Activated T-helper 2 cell treated with anti-CD3 and anti-CD28 coated beads, Interferon-gamma antibody, Interleukin-2, Interleukin-4, amounts not matched to agents 10 μg/mL and 5 μg/mL and 100 μg/mL, durations not matched to agents 14 hours and 24 hours and 36 hours (primary cell): ENCODE measurements at regions not wholly inside any gene's neighbourhood (a gene's known extent, or its start where the extent isn't known, plus 50 kb on each side); places are given as distances from the start of the nearest gene placed in this dataset.

Experiments used
- DNase-seq: peaks from one replicate; pipeline ENCODE4 v3.0.0; 2021; ENCODE audit warnings: low spot score
- H3K27ac Mint-ChIP-seq: one replicate; pipeline ENCODE4 v1.8.0; 2021; ENCODE audit warnings: mixed read lengths
- H3K27me3 Mint-ChIP-seq: one replicate; pipeline ENCODE4 v1.8.0; 2021; ENCODE audit warnings: low read depth, mixed read lengths
- H3K36me3 Mint-ChIP-seq: one replicate; pipeline ENCODE4 v1.8.0; 2021; ENCODE audit warnings: low read depth, mixed read lengths
- H3K4me1 Mint-ChIP-seq: one replicate; pipeline ENCODE4 v1.8.0; 2021; ENCODE audit warnings: low read depth, mixed read lengths
- H3K4me3 Mint-ChIP-seq: one replicate; pipeline ENCODE4 v1.8.0; 2021; ENCODE audit warnings: low read depth, mild to moderate bottlenecking, moderate library complexity, mixed read lengths
- H3K9me3 Mint-ChIP-seq: one replicate; pipeline ENCODE4 v1.8.0; 2021; ENCODE audit warnings: mixed read lengths
- intact Hi-C: fragments of 100-400 bp; cut with micrococcal nuclease; formaldehyde crosslinking; loops from one replicate; pipeline ENCODE4 v1.15.1; 2023

DNA sequence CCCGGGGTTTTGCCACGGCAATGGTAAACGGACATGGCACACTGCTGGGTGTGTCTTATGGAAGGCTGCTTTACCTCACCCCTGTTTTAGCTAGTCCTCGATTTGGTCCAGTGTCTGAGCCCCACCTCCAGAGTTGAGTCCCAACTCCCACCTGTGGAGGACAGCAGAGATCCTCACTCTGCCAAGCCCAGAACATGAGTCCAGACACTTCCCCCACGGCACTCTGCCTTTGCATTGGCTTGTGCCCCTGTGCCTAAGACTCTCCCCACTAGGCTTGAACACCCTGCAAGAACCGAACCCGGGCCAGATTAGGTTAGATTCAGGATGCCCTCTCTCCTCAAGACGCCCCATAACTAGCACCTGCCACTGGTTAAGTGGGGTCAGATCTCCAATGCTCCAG is 59.8 kb upstream of the C14orf180 start:
- Mint-ChIP-seq H3K4me1 (no peaks in the 10 kb centered on the region), H3K27me3 (no peaks in the 10 kb centered on the region), H3K4me3 (no peak overlapping the region), H3K27ac (no peak overlapping the region), H3K36me3 (no peaks in the 10 kb centered on the region), H3K9me3 (no peaks in the 10 kb centered on the region)
- DNase-seq: no peak
- intact Hi-C loops: no loop called here

DNA sequence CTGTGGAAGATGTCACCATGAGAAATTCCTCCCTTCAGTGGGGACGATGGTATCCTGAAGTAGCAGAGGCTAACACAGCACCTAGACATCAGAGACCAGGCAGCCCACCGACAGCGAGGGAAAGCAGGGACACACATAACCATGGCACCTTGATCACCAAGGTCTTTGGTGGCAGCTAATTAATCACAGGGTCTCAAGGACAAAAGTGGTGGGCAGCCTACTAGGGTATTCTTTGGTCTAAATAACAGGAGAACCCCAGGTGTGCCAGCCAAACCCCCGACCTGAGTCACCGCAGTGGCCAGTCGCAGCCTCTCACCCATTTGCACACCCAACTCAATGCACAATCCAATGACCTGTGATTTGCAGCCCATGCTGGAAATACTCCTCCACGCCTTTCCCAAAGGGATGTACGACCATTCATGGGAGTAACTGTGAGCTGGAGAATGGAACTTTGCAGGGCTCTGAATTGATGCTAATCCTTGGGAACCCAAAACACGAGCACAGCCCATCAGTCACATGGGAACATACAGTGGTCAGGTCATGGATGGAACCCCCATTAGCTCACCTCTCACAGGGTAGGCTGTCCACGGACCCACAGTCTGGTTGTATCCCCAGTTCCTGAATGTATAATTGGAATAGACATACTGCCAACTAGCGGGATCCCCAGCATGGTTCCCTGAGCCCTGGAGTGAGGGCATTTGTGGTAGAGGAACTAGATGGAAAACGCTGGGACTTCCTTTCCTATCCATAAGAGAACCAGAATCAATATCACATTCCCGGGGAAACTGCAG is 58.7 kb upstream of the C14orf180 start:
- Mint-ChIP-seq H3K4me1 (no peaks in the 10 kb centered on the region), H3K27ac (no peak overlapping the region), H3K36me3 (no peaks in the 10 kb centered on the region), H3K27me3 (no peaks in the 10 kb centered on the region), H3K9me3 (no peaks in the 10 kb centered on the region), H3K4me3 (no peak overlapping the region)
- no peak for DNase-seq
- intact Hi-C loops: no loop called here

DNA sequence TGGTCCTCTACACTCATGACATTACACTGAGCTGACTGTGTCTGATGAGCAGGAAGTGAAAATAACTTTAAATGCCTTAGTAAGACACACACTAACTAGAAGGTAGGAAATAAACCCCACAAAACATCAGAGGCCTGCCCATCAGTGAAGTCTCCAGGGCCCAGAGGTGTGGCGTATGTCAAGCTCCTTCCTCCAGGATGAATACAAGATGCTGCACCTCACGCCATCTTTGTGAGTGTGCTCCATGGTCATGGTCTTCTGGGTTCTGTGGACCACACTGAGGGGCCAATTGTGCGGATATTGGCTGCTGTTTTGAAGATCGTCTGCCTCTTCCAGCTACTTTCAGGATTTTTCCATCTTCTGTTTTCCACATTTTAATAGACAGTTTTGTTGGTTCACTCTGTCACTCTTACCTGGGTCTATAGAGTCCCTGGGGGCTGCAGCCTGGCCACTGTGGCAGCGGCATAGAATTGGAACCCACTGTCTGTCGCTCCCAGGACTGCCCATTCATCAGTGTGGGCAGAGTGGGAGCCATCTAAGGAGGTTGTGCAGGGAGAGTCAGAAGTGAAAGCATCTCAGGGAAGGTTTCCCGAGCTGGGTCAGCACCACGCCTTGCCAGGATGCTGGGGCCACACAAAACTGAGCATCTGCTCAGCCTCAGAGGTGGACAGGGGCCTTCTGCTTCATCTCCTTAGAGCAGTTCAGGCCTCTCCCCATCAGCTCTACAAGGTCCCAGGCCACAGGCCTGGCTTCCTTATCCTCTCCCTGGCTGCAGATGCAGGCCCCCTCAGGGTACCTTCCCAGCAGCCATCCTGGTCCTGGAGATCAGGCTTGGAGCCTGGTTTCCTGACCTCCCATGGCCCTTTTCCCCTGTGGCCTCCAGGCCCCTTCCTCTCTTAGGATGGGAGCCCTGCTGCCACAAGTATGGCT is 57.5 kb upstream of the C14orf180 start:
- Mint-ChIP-seq H3K4me1 (no peaks in the 10 kb centered on the region), H3K27me3 (no peaks in the 10 kb centered on the region), H3K9me3 (peaks cover 8% of the 10 kb centered on the region), H3K36me3 (no peaks in the 10 kb centered on the region), H3K4me3 (no peak overlapping the region), H3K27ac (no peak overlapping the region)
- intact Hi-C loops: no loop called here
- DNase-seq: no peak

DNA sequence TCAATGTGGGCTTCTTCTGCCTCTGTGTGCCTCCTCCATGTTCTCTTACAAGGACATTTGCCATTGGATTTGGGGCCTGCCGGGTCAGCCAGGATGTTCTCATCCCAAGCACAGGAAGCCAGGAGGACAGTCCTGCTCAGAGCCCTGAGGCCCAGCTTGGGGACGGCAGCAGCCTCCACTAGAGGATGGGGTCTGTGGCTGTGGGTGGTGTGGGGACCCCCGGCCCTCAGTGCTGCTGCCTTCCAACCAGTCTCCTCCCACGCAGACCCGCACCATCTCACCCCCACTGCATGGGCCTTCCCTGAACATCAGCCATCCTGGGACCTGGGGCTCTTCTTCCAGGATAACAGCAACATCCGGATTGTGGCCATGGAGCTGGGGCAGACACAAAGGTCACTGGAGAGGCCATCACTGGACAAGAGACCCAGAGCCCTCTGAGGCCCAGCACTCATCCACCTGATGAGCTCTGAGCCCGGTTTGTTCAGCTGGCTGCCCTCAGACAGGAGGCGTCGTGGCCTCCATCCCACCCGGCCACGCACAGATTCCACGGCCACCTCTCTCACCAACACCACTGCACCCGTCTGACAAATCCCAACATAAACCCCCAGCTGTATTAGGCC is 56.5 kb upstream of the C14orf180 start:
- Mint-ChIP-seq H3K36me3 (no peaks in the 10 kb centered on the region), H3K9me3 (peaks cover 18% of the 10 kb centered on the region), H3K4me1 (no peaks in the 10 kb centered on the region), H3K4me3 (no peak overlapping the region), H3K27me3 (no peaks in the 10 kb centered on the region), H3K27ac (no peak overlapping the region)
- no peak for DNase-seq
- intact Hi-C loops: no loop called here

DNA sequence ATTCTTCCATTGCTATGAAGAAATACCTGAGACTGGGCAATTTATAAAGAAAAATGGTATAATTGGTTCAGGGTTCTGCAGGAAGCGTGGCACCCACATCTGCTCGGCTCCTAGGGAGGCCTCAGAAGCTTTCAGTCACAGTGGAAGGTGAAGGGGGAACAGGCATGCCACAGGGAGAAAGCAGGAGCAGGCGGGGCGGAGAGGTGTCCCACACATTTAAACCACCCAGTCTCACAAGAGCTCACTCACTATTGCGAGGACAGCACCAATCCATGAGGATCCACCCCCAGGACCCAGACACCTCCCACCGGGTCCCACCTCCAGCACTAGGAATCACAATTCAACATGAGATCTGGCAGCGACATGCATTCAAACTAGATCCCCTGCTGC is 56.0 kb upstream of the C14orf180 start:
- no peak for DNase-seq
- Mint-ChIP-seq H3K4me1 (no peaks in the 10 kb centered on the region), H3K4me3 (no peak overlapping the region), H3K36me3 (no peaks in the 10 kb centered on the region), H3K27ac (no peak overlapping the region), H3K27me3 (no peaks in the 10 kb centered on the region), H3K9me3 (peaks cover 22% of the 10 kb centered on the region)
- intact Hi-C loops: no loop called here

DNA sequence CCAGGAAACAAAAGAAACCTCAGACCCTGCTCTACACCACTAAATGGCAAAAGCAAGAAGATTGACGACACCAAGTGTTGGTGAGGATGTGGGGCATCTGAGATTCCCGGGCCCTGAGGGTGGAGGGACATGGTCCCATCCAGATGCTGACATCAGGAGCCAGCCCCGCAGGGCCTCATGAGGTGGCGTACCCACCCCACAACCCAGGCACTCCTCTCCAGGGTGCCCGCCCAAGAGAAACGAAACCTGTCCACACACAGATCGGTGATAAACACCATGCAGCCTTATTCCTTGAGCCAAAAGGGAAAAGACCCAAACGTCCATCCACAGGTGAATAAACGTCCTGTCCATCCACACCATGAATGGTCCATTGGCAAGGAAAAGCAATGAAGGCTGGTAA is 54.8 kb upstream of the C14orf180 start:
- no peak for DNase-seq
- Mint-ChIP-seq H3K36me3 (no peaks in the 10 kb centered on the region), H3K4me3 (no peak overlapping the region), H3K9me3 (peaks cover 22% of the 10 kb centered on the region), H3K4me1 (no peaks in the 10 kb centered on the region), H3K27ac (no peak overlapping the region), H3K27me3 (no peaks in the 10 kb centered on the region)
- intact Hi-C loops: no loop called here

DNA sequence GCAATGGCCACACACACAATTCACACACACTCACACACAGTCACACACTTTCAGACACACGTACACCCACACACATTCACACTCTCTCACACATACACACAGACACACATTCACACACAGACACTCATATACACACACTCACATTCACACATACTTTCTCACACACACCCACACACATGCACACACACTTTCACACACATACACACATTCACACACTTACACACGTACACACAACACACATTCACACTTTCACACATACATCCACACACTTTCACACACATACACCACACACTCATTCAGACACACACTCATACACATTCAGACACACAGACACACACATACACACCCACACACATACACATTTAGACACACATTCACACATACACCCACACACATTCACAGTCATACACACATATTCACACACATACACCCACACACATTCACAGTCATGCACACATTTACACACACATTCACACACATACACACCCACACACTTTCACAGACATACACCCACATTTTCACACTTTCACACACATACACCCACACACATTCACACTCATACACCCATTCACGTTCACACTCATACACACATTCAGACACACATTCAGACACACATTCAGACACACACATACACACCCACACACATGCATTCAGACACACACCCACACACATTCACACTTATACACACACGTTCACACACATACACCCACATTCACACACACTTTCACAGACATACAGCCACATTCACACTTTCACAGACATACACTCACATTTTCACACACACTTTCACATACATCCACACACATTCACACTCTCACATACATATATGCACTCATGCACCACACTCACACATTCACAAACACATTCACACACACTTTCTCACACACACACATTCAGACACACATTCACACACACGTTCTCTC is 52.6 kb upstream of the C14orf180 start:
- intact Hi-C loops: no loop called here
- no peaks in the 10 kb centered on the region for H3K36me3 Mint-ChIP-seq
- no peaks in the 10 kb centered on the region for H3K4me1 Mint-ChIP-seq
- peaks cover 22% of the 10 kb centered on the region for H3K9me3 Mint-ChIP-seq
- no peaks in the 10 kb centered on the region for H3K27me3 Mint-ChIP-seq
- no peak for DNase-seq
- H3K27ac Mint-ChIP-seq: no peak overlapping the region
- no peak overlapping the region for H3K4me3 Mint-ChIP-seq

DNA sequence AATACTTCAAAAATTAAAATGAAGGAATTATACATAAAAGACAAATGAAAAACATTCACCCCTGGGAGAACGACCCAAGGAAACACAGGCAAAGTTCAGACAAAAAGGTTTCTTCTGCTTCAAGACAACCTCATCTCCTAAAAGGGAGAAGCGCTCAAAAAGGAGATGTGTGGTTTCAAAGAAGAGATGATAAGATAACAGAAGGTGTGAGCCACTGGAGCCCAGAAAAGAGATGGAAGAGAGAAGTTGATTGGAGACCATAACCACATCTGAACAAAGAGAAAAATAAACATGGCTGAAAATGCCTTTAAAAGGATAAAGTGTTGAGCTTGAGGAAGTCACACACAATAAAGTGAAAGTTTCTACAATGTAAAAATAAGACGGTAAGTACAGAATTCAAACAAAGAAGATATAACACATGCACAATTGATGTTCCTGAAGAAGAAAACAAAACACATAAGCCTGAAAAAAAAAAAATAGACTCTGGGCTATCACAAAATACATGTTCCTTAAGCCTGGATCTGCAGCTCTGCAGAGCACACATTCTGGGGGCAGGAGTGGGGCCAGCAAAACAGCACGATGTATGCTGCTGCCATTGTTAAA is 51.6 kb upstream of the C14orf180 start:
- no peak overlapping the region for H3K4me3 Mint-ChIP-seq
- DNase-seq: no peak
- H3K27ac Mint-ChIP-seq: no peak overlapping the region
- no peaks in the 10 kb centered on the region for H3K4me1 Mint-ChIP-seq
- no peaks in the 10 kb centered on the region for H3K27me3 Mint-ChIP-seq
- intact Hi-C loops: no loop called here
- peaks cover 22% of the 10 kb centered on the region for H3K9me3 Mint-ChIP-seq
- H3K36me3 Mint-ChIP-seq: no peaks in the 10 kb centered on the region

DNA sequence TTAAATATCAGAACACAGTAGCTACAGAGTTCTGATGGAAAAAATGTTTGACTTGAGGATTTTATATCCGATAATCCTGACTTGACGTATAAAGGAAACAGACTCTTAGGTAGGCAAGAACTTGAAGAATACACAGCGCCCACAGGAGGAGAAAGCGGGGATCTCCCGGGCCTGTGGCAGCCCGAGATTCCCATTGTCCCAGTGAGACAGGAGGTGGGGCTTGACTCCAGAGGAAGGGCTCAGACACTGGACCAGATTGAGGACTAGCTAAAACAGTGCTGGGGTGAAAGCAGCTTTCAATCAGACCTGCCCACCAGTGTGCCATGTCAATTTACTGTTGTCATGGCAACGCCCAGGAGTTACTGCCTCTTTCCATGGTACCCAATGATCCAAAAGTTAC is 51.1 kb upstream of the C14orf180 start:
- no peak overlapping the region for H3K27ac Mint-ChIP-seq
- H3K9me3 Mint-ChIP-seq: peaks cover 22% of the 10 kb centered on the region

More for the DNA sequence above, 51.1 kb upstream of the C14orf180 start:
- no peaks in the 10 kb centered on the region for H3K4me1 Mint-ChIP-seq
- no peak overlapping the region for H3K4me3 Mint-ChIP-seq
- no peaks in the 10 kb centered on the region for H3K36me3 Mint-ChIP-seq
- no peaks in the 10 kb centered on the region for H3K27me3 Mint-ChIP-seq
- no peak for DNase-seq
- intact Hi-C loops: no loop called here
